HEK293T (cell line): ENCODE measurements at regions not wholly inside any gene's neighbourhood (a gene's known extent, or its start where the extent isn't known, plus 50 kb on each side); places are given as distances from the start of the nearest gene placed in this dataset.

Experiments used
- ARNT ChIP-seq: fragments of 450-650 bp; IDR thresholded peaks from 2 replicates; pipeline ENCODE4 v1.6.1; 2017; ENCODE audit warnings: mild to moderate bottlenecking
- BHLHE40 ChIP-seq: fragments of 450-650 bp; IDR thresholded peaks from 2 replicates; pipeline ENCODE4 v1.6.1; 2016; ENCODE audit warnings: mild to moderate bottlenecking, moderate library complexity, borderline replicate concordance
- CTBP1 ChIP-seq: fragments of 450-650 bp; IDR thresholded peaks from 2 replicates; pipeline ENCODE4 v1.6.1; 2016; ENCODE audit warnings: borderline replicate concordance
- FOXA1 ChIP-seq: fragments of 450-650 bp; IDR thresholded peaks from 2 replicates; pipeline ENCODE4 v1.6.1; 2016; ENCODE audit warnings: mild to moderate bottlenecking
- L3MBTL2 ChIP-seq: fragments of 450-650 bp; conservative IDR thresholded peaks from 2 replicates; pipeline ENCODE4 v1.6.1; 2016; ENCODE audit warnings: mild to moderate bottlenecking
- NFRKB ChIP-seq: fragments of 450-650 bp; IDR thresholded peaks from 2 replicates; pipeline ENCODE4 v1.6.1; 2016; ENCODE audit warnings: mild to moderate bottlenecking, moderate library complexity
- SP1 ChIP-seq: fragments of 450-650 bp; IDR thresholded peaks from 2 replicates; pipeline ENCODE4 v1.6.1; 2017
- SUZ12 ChIP-seq: fragments of 450-650 bp; IDR thresholded peaks from 2 replicates; pipeline ENCODE4 v1.6.1; 2016; ENCODE audit warnings: mild to moderate bottlenecking
- TARDBP ChIP-seq: fragments of 450-650 bp; IDR thresholded peaks from 2 replicates; pipeline ENCODE4 v1.6.1; 2016
- TF ChIP-seq, protein P1 (sequence below): fragments of 450-650 bp; IDR thresholded peaks from 2 replicates; pipeline ENCODE4 v1.6.1; 2016

DNA sequence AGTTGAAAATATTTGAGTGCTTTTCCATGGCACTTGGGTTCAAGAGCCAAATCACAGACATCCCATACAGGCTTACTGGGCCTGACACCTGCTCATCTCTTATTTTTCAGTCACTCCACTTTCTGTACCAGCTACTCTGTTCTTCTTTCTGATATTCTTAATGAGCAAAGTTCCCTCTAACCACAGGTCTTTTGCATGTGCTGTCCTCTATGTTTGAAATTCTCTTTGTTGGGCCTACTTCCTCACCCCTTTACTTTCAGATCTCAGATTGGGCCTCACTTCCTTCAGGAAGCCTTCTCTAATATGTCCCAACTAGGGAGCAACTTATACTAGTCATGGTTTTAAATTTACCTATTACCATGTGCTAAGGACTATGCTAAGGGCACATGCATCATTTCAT is 81.8 kb upstream of the RBMS1 start:
- no peak for TF ChIP-seq TARDBP
- no peak for TF ChIP-seq ARNT
- no peak for TF ChIP-seq BHLHE40
- TF ChIP-seq L3MBTL2, result no peak
- no peak for TF ChIP-seq FOXA1
- TF ChIP-seq SUZ12, result no peak
- TF ChIP-seq CTBP1, result no peak
- TF ChIP-seq SP1, result no peak
- TF ChIP-seq, protein P1, sequence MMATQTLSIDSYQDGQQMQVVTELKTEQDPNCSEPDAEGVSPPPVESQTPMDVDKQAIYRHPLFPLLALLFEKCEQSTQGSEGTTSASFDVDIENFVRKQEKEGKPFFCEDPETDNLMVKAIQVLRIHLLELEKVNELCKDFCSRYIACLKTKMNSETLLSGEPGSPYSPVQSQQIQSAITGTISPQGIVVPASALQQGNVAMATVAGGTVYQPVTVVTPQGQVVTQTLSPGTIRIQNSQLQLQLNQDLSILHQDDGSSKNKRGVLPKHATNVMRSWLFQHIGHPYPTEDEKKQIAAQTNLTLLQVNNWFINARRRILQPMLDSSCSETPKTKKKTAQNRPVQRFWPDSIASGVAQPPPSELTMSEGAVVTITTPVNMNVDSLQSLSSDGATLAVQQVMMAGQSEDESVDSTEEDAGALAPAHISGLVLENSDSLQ, result no peak
- no peak for TF ChIP-seq NFRKB
